OCI-LY7 (cell line): ENCODE measurements at regions not wholly inside any gene's neighbourhood (a gene's known extent, or its start where the extent isn't known, plus 50 kb on each side); places are given as distances from the start of the nearest gene placed in this dataset.

ENCODE experiments used
- BruUV-seq: library from RNA; stranded (reverse); fragments of 400-500 nt; replicated peaks from 2 replicates; lab custom pipeline; 2021; lab: Mats Ljungman, UMichigan
- CTCF ChIA-PET: fragments of 300-600 bp; sonication (Branson Sonifier 250); formaldehyde crosslinking; loops from one replicate; lab custom pipeline; 2022; ENCODE audit warnings: antibody characterized with exemption; ENCODE audit not compliant: unreplicated experiment; lab: Charles Lee
- POLR2A ChIA-PET: fragments of 300-600 bp; sonication (Branson Sonifier 250); formaldehyde crosslinking; loops from one replicate; lab custom pipeline; 2022; ENCODE audit warnings: antibody characterized with exemption; lab: Charles Lee
- DNase-seq: peaks from one replicate; pipeline ENCODE4 v3.0.0-alpha.2; 2015; ENCODE audit warnings: low spot score
- H2AFZ ChIP-seq: fragments of 200-600 bp; sonication (generic), shearing (Covaris generic); 2 replicates; pipeline ENCODE4 v1.6.1; 2014; ENCODE audit warnings: mild to moderate bottlenecking, antibody characterized with exemption, low read length, moderate library complexity
- H3K27ac ChIP-seq: fragments of 200-600 bp; sonication (generic); 2 replicates; pipeline ENCODE4 v1.5.1; 2014; ENCODE audit warnings: mixed run types, low read depth, mild to moderate bottlenecking, moderate library complexity, low read length, inconsistent platforms; ENCODE audit not compliant: poor library complexity, severe bottlenecking
- H3K36me3 ChIP-seq: fragments of 200-600 bp; sonication (generic); 2 replicates; pipeline ENCODE4 v1.6.1; 2014; ENCODE audit warnings: mild to moderate bottlenecking, antibody characterized with exemption, low read length, moderate library complexity, mixed read lengths; ENCODE audit not compliant: insufficient read depth
- H3K4me1 ChIP-seq: fragments of 200-600 bp; sonication (generic); 2 replicates; pipeline ENCODE4 v1.5.1; 2014; ENCODE audit warnings: mild to moderate bottlenecking, low read length; ENCODE audit not compliant: insufficient read depth, poor library complexity, severe bottlenecking
- H3K4me2 ChIP-seq: fragments of 200-600 bp; sonication (generic); 2 replicates; pipeline ENCODE4 v1.6.1; 2014; ENCODE audit warnings: mild to moderate bottlenecking, low read length
- H3K4me3 ChIP-seq: fragments of 200-600 bp; sonication (generic); 2 replicates; pipeline ENCODE4 v1.5.1; 2014; ENCODE audit warnings: mild to moderate bottlenecking, low read depth, low read length; ENCODE audit not compliant: poor library complexity, severe bottlenecking
- H3K79me2 ChIP-seq: fragments of 200-600 bp; sonication (generic); 2 replicates; pipeline ENCODE4 v1.6.1; 2016; ENCODE audit warnings: low read depth, mild to moderate bottlenecking, low read length, moderate library complexity, mixed read lengths; ENCODE audit not compliant: insufficient read depth
- H3K9me2 ChIP-seq: fragments of 200-600 bp; sonication (generic); 2 replicates; pipeline ENCODE4 v1.6.1; 2016; ENCODE audit warnings: mild to moderate bottlenecking, low read length, mixed read lengths; ENCODE audit not compliant: insufficient read depth
- H3K9me3 ChIP-seq: fragments of 200-600 bp; sonication (generic); 2 replicates; pipeline ENCODE4 v1.6.1; 2014; ENCODE audit warnings: mild to moderate bottlenecking, mixed run types, low read length, mixed read lengths
- H4K20me1 ChIP-seq: fragments of 200-600 bp; sonication (generic); 2 replicates; pipeline ENCODE4 v1.6.1; 2014; ENCODE audit warnings: mild to moderate bottlenecking, antibody characterized with exemption, low read length, moderate library complexity, mixed read lengths; ENCODE audit not compliant: insufficient read depth
- EZH2phosphoT487 ChIP-seq: fragments of 200-600 bp; sonication (generic); IDR thresholded peaks from 2 replicates; pipeline ENCODE4 v1.6.1; 2018; ENCODE audit warnings: low read depth, borderline replicate concordance, mild to moderate bottlenecking, mixed run types, antibody characterized with exemption, low read length, moderate library complexity, mixed read lengths
- intact Hi-C: fragments of 100-400 bp; cut with micrococcal nuclease; formaldehyde crosslinking; loops from one replicate; pipeline ENCODE4 v1.10.0; 2022; ENCODE audit not compliant: unreplicated experiment
- TF ChIP-seq, protein P1 (sequence below): fragments of 200-600 bp; sonication (generic); conservative IDR thresholded peaks from 2 replicates; pipeline ENCODE4 v1.5.1; 2014; ENCODE audit warnings: mild to moderate bottlenecking, antibody characterized with exemption, low read length, moderate library complexity, mixed read lengths

GRCh38 chr10:10338339-10338738 lies 679.3 kb upstream of the CELF2 start:
- Histone ChIP-seq H3K79me2 (no peaks in the 10 kb centered on the region), H4K20me1 (no peaks in the 10 kb centered on the region), H2AFZ (no peak overlapping the region), H3K36me3 (no peaks in the 10 kb centered on the region), H3K9me2 (no peaks in the 10 kb centered on the region), H3K9me3 (no peaks in the 10 kb centered on the region), H3K4me1 (no peaks in the 10 kb centered on the region), H3K4me2 (no peak overlapping the region), H3K27ac (no peak overlapping the region), H3K4me3 (no peak overlapping the region)
- intact Hi-C loops = no loop called here
- ChIA-PET POLR2A (no interaction called here), CTCF (no interaction called here)
- BruUV-seq = no TSS peak
- DNase-seq = no peak
- TF ChIP-seq, protein P1, sequence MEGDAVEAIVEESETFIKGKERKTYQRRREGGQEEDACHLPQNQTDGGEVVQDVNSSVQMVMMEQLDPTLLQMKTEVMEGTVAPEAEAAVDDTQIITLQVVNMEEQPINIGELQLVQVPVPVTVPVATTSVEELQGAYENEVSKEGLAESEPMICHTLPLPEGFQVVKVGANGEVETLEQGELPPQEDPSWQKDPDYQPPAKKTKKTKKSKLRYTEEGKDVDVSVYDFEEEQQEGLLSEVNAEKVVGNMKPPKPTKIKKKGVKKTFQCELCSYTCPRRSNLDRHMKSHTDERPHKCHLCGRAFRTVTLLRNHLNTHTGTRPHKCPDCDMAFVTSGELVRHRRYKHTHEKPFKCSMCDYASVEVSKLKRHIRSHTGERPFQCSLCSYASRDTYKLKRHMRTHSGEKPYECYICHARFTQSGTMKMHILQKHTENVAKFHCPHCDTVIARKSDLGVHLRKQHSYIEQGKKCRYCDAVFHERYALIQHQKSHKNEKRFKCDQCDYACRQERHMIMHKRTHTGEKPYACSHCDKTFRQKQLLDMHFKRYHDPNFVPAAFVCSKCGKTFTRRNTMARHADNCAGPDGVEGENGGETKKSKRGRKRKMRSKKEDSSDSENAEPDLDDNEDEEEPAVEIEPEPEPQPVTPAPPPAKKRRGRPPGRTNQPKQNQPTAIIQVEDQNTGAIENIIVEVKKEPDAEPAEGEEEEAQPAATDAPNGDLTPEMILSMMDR = no peak
- TF ChIP-seq EZH2phosphoT487 = no peak

DNA sequence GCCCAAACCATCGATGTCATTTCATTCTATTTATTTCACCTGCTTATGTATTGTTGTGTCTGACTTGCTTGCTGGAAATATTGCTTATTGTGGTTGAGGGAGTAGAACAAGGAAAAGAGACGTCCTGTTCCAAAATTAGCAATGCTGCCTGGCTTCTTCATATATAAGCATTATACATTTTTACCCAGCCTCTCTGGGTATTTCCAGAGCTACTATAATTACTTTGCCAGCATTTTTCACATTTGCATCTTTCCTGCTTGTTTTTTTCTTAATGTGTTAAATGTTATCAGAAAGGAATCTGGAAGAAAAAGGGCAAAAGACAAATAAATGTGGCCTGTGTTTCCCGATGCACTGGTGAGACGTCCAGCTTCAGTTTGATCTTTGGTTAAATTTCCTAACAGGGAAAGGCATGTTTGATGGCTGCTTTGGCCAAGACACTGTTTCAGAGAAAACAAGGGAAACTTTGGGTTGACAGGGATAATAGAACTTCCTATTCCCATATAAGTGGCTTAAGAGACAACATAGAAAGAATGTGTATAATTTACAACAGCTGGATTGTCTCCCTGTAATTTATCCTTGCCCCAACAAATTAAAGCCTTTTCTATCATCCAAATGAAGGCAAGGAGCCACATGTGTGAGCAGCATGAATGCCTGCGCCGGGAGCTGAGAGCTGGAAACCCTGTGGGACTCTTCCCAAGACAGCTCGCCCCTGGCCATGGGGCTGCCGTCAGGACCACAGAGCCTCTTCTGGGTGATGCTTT lies 671.1 kb upstream of the CELF2 start:
- intact Hi-C loops = no loop called here
- TF ChIP-seq, protein P1 = no peak
- no peak for TF ChIP-seq EZH2phosphoT487
- Histone ChIP-seq H2AFZ (no peak overlapping the region), H3K79me2 (no peaks in the 10 kb centered on the region), H3K4me3 (no peak overlapping the region), H3K9me3 (no peaks in the 10 kb centered on the region), H4K20me1 (no peaks in the 10 kb centered on the region; the same call in 1 of the 2 replicates), H3K36me3 (no peaks in the 10 kb centered on the region), H3K4me2 (no peak overlapping the region), H3K27ac (no peak overlapping the region), H3K9me2 (no peaks in the 10 kb centered on the region), H3K4me1 (no peaks in the 10 kb centered on the region)
- ChIA-PET CTCF (no interaction called here), POLR2A (interaction anchor here (1.0 kb wide), 1 partner anchor 10 kb away, joined by 3 read pairs; no protein-coding TSS in a partner anchor)
- DNase-seq = no peak
- BruUV-seq = no TSS peak

DNA sequence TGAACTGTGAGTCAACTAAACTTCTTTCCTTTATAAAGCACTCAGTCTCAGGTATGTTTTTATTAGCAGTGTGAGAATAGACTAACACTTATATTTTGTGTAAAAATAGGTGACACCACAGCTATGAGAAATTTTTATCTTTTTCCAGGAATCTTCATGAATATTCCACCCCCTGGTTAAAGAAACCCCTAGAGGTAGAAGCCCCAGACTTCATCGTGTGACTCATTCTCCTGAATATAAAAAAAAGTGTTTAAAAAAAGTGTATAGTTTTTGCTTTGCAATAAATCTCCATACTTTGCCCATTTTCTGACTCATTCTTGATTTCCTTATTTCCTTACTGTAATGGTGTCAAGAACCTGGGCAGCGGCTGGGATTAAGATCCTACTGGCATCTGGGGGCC lies 667.6 kb upstream of the CELF2 start:
- no peaks in the 10 kb centered on the region for H3K79me2 ChIP-seq
- H3K4me1 ChIP-seq = no peaks in the 10 kb centered on the region
- POLR2A ChIA-PET = no interaction called here
- H3K27ac ChIP-seq = no peak overlapping the region
- TF ChIP-seq, protein P1 = no peak
- no peak for TF ChIP-seq EZH2phosphoT487
- H3K36me3 ChIP-seq = no peaks in the 10 kb centered on the region
- BruUV-seq = no TSS peak
- no peak for DNase-seq
- CTCF ChIA-PET = no interaction called here
- no peak overlapping the region for H2AFZ ChIP-seq
- intact Hi-C loops = no loop called here
- H3K9me2 ChIP-seq = no peaks in the 10 kb centered on the region
- no peaks in the 10 kb centered on the region; the same call in 1 of the 2 replicates for H4K20me1 ChIP-seq
- no peaks in the 10 kb centered on the region for H3K9me3 ChIP-seq
- H3K4me2 ChIP-seq = no peak overlapping the region
- no peak overlapping the region for H3K4me3 ChIP-seq
